ENCODE measurements at regions not wholly inside any gene's neighbourhood (a gene's known extent, or its start where the extent isn't known, plus 50 kb on each side); places are given as distances from the start of the nearest gene placed in this dataset.

DNA sequence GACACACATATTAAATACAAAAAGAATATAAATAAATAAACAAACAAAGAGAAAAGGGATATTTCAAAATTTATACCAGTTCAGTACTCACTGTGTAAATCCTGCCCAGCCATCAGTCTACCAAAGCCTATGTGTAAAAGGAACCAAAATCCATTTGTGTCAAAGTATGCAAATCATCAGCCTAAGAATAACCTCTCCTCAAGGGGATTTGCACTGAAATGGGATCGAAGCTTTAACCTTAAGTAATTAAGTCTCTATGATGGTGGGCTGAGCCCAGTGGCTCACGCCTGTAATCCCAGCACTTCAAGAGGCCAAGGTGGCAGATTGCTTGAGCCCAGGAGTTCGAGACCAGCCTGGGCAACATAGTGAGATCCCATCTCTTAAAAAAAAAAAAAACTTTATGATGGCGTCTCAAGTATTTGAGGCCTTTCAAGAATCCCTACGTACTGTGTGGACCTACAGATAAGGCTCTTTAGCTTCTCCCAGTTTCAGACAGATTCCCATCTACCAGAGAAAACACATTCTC is 57.8 kb upstream of the METAP2 start:
- TF ChIP-seq ZNF121 (tag by site-specific recombination; IDR thresholded peaks at IDR 0.05) (0 out of 2 replicates have a peak, but pooled peaks have one; percentile 52), SALL2 (tag by site-specific recombination; IDR thresholded peaks at IDR 0.05; ENCODE audit: borderline replicate concordance) (no peak)
- Histone ChIP-seq H3K4me1 (ENCODE audit: control insufficient read depth, insufficient read depth, low read length) (peaks cover 3% of the 10 kb centered on the region), H3K36me3 (ENCODE audit: control insufficient read depth in 2 of 2, insufficient read depth in 1 of 2, low read length in 2 of 2) (no peaks in the 10 kb centered on the region), H3K27ac (ENCODE audit: extremely low read depth, low read depth, low read length) (no peak overlapping the region), H3K4me3 (ENCODE audit: low read depth, low read length) (no peak overlapping the region), H3K9me3 (ENCODE audit: control insufficient read depth, insufficient read depth, low read depth, low read length) (no peaks in the 10 kb centered on the region)
- CTCF ChIA-PET: no interaction called here
- POLR2A ChIA-PET: no interaction called here

DNA sequence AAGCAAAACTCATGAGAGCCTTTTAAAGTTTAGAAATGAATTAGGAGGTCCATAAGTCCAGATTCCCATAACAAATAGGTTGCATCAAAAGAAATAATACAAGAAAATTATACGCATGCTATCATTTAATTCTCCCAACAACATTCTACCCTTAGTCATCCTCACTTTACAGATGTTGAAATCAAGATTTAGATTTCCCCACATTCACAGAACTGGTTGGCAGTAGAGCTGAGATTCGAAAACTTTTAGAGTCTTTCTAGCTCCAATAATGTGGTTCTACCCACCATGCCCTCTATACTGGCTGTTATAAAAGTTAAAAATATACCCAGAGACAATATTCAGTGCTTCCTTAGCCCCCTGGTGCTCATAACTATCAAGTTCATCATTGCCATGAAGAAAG is 56.6 kb upstream of the METAP2 start:
- H3K9me3 ChIP-seq (ENCODE audit: control insufficient read depth, insufficient read depth, low read depth, low read length): no peaks in the 10 kb centered on the region
- no peak overlapping the region for H3K27ac ChIP-seq (ENCODE audit: extremely low read depth, low read depth, low read length)
- CTCF ChIA-PET: interaction anchor here (0.6 kb wide), 1 partner anchor 40 kb away, joined by 4 read pairs; no protein-coding TSS in a partner anchor
- H3K36me3 ChIP-seq (ENCODE audit: control insufficient read depth in 2 of 2, insufficient read depth in 1 of 2, low read length in 2 of 2): no peaks in the 10 kb centered on the region
- POLR2A ChIA-PET: no interaction called here
- H3K4me1 ChIP-seq (ENCODE audit: control insufficient read depth, insufficient read depth, low read length): peaks cover 3% of the 10 kb centered on the region
- H3K4me3 ChIP-seq (ENCODE audit: low read depth, low read length): no peak overlapping the region
- TF ChIP-seq ZNF654 (tag by site-specific recombination; IDR thresholded peaks at IDR 0.05; ENCODE audit: low read depth) (no peak), ZNF416 (tag by site-specific recombination; IDR thresholded peaks at IDR 0.05) (no peak), ZNF184 (tag by site-specific recombination; IDR thresholded peaks at IDR 0.05) (no peak), WT1 (tag by site-specific recombination; IDR thresholded peaks at IDR 0.05) (no peak), ZNF585B (tag by site-specific recombination; IDR thresholded peaks at IDR 0.05) (no peak), ZNF629 (tag by site-specific recombination; IDR thresholded peaks at IDR 0.05) (no peak), ZNF394 (tag by site-specific recombination; IDR thresholded peaks at IDR 0.05; ENCODE audit: borderline replicate concordance) (no peak), ZFP69B (tag by site-specific recombination; IDR thresholded peaks at IDR 0.05) (no peak), ZIC2 (tag by site-specific recombination; IDR thresholded peaks at IDR 0.05) (no peak), ZFHX2 (tag by site-specific recombination; conservative IDR thresholded peaks at IDR 0.05) (no peak), ZNF560 (tag by site-specific recombination; IDR thresholded peaks at IDR 0.05; ENCODE audit: borderline replicate concordance) (no peak), ZXDB (tag by site-specific recombination; IDR thresholded peaks at IDR 0.05) (no peak), ZNF274 (IDR thresholded peaks at IDR 0.05; ENCODE audit: low read length) (no peak), ZNF274 (tag by site-specific recombination; IDR thresholded peaks at IDR 0.05; ENCODE audit: borderline replicate concordance) (no peak), ZNF747 (tag by site-specific recombination; IDR thresholded peaks at IDR 0.05) (no peak), GFI1B (tag by site-specific recombination; IDR thresholded peaks at IDR 0.05) (no peak), SCRT1 (tag by site-specific recombination; IDR thresholded peaks at IDR 0.05; ENCODE audit: borderline replicate concordance) (no peak)
- TF ChIP-seq, protein P1, sequence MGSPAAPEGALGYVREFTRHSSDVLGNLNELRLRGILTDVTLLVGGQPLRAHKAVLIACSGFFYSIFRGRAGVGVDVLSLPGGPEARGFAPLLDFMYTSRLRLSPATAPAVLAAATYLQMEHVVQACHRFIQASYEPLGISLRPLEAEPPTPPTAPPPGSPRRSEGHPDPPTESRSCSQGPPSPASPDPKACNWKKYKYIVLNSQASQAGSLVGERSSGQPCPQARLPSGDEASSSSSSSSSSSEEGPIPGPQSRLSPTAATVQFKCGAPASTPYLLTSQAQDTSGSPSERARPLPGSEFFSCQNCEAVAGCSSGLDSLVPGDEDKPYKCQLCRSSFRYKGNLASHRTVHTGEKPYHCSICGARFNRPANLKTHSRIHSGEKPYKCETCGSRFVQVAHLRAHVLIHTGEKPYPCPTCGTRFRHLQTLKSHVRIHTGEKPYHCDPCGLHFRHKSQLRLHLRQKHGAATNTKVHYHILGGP (tag by site-specific recombination; IDR thresholded peaks at IDR 0.05): no peak
- TF ChIP-seq, protein P2, sequence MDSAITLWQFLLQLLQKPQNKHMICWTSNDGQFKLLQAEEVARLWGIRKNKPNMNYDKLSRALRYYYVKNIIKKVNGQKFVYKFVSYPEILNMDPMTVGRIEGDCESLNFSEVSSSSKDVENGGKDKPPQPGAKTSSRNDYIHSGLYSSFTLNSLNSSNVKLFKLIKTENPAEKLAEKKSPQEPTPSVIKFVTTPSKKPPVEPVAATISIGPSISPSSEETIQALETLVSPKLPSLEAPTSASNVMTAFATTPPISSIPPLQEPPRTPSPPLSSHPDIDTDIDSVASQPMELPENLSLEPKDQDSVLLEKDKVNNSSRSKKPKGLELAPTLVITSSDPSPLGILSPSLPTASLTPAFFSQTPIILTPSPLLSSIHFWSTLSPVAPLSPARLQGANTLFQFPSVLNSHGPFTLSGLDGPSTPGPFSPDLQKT (IDR thresholded peaks at IDR 0.05; ENCODE audit: borderline replicate concordance, low read depth, low read length): no peak
- TF ChIP-seq, protein P3, sequence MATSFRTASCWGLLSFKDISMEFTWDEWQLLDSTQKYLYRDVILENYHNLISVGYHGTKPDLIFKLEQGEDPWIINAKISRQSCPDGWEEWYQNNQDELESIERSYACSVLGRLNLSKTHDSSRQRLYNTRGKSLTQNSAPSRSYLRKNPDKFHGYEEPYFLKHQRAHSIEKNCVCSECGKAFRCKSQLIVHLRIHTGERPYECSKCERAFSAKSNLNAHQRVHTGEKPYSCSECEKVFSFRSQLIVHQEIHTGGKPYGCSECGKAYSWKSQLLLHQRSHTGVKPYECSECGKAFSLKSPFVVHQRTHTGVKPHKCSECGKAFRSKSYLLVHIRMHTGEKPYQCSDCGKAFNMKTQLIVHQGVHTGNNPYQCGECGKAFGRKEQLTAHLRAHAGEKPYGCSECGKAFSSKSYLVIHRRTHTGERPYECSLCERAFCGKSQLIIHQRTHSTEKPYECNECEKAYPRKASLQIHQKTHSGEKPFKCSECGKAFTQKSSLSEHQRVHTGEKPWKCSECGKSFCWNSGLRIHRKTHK (tag by site-specific recombination; IDR thresholded peaks at IDR 0.05): no peak

Measured in HEK293 (cell line).